Activated CD4-positive, alpha-beta T cell treated with anti-CD3 and anti-CD28 coated beads, Interleukin-2, amount 10 ng/mL, durations not matched to agents 24 days and 14 days (primary cell): ENCODE measurements at regions not wholly inside any gene's neighbourhood (a gene's known extent, or its start where the extent isn't known, plus 50 kb on each side); places are given as distances from the start of the nearest gene placed in this dataset.
A peak's percentile ranks its signal among the peaks of the same experiment; 100 is the strongest.
"Not testable (repeated sequence)": the region's sequence is repeated elsewhere in the genome, so short reads cannot be mapped to it uniquely, and the experiment has no call there.

Source experiments
- DNase-seq: peaks from one replicate; pipeline ENCODE4 v3.0.0; 2022
- H3K27ac Mint-ChIP-seq: one replicate; pipeline ENCODE4 v1.8.0; 2022; ENCODE audit warnings: mild to moderate bottlenecking, mixed read lengths
- H3K27me3 Mint-ChIP-seq: one replicate; pipeline ENCODE4 v1.8.0; 2022; ENCODE audit warnings: mixed read lengths
- H3K36me3 Mint-ChIP-seq: one replicate; pipeline ENCODE4 v1.8.0; 2022; ENCODE audit warnings: low read depth, mild to moderate bottlenecking, mixed read lengths
- H3K4me1 Mint-ChIP-seq: one replicate; pipeline ENCODE4 v1.8.0; 2021; ENCODE audit warnings: mixed read lengths
- H3K4me3 Mint-ChIP-seq: one replicate; pipeline ENCODE4 v1.8.0; 2022; ENCODE audit warnings: mild to moderate bottlenecking, moderate library complexity, mixed read lengths
- H3K9me3 Mint-ChIP-seq: one replicate; pipeline ENCODE4 v1.8.0; 2021; ENCODE audit warnings: mixed read lengths
- intact Hi-C: fragments of 100-400 bp; cut with micrococcal nuclease; formaldehyde crosslinking; loops from one replicate; pipeline ENCODE4 v1.15.1; 2023

- Mint-ChIP-seq H3K9me3 (no peaks in the 10 kb centered on the region), H3K4me3 (no peak overlapping the region), H3K27me3 (peaks cover 35% of the 10 kb centered on the region), H3K4me1 (no peaks in the 10 kb centered on the region), H3K36me3 (no peaks in the 10 kb centered on the region), H3K27ac (no peak overlapping the region)
- intact Hi-C loops = no loop called here
- no peak for DNase-seq
Measured at GRCh38 chr6:165844232-165844631, 181.2 kb upstream of the PDE10A start.

GRCh38 chr6:165843568-165844113, 180.6 kb upstream of the PDE10A start:
- H3K36me3 Mint-ChIP-seq = no peaks in the 10 kb centered on the region
- intact Hi-C loops = no loop called here
- H3K27ac Mint-ChIP-seq = no peak overlapping the region
- DNase-seq = no peak
- H3K4me1 Mint-ChIP-seq = no peaks in the 10 kb centered on the region
- peaks cover 34% of the 10 kb centered on the region for H3K27me3 Mint-ChIP-seq
- H3K4me3 Mint-ChIP-seq = no peak overlapping the region
- H3K9me3 Mint-ChIP-seq = no peaks in the 10 kb centered on the region

GRCh38 chr6:165843121-165843520, 180.1 kb upstream of the PDE10A start:
- Mint-ChIP-seq H3K9me3 (no peaks in the 10 kb centered on the region), H3K27me3 (peaks cover 36% of the 10 kb centered on the region), H3K4me3 (no peak overlapping the region), H3K4me1 (no peaks in the 10 kb centered on the region), H3K36me3 (no peaks in the 10 kb centered on the region), H3K27ac (no peak overlapping the region)
- no peak for DNase-seq
- intact Hi-C loops = no loop called here

GRCh38 chr6:165842281-165842936, 179.4 kb upstream of the PDE10A start:
- intact Hi-C loops = no loop called here
- Mint-ChIP-seq H3K27ac (no peak overlapping the region), H3K4me1 (no peaks in the 10 kb centered on the region), H3K9me3 (no peaks in the 10 kb centered on the region), H3K27me3 (peaks cover 34% of the 10 kb centered on the region), H3K4me3 (no peak overlapping the region), H3K36me3 (no peaks in the 10 kb centered on the region)
- DNase-seq = no peak

- Mint-ChIP-seq H3K36me3 (no peaks in the 10 kb centered on the region), H3K27ac (no peak overlapping the region), H3K27me3 (peaks cover 23% of the 10 kb centered on the region), H3K4me1 (no peaks in the 10 kb centered on the region), H3K4me3 (no peak overlapping the region), H3K9me3 (no peaks in the 10 kb centered on the region)
- DNase-seq = no peak
- intact Hi-C loops = no loop called here
Measured at GRCh38 chr6:165841153-165841558, 178.1 kb upstream of the PDE10A start.

- intact Hi-C loops = no loop called here
- no peaks in the 10 kb centered on the region for H3K9me3 Mint-ChIP-seq
- H3K4me3 Mint-ChIP-seq = no peak overlapping the region
- peaks cover 7% of the 10 kb centered on the region for H3K27me3 Mint-ChIP-seq
- no peaks in the 10 kb centered on the region for H3K4me1 Mint-ChIP-seq
- no peak overlapping the region for H3K27ac Mint-ChIP-seq
- DNase-seq = no peak
- H3K36me3 Mint-ChIP-seq = no peaks in the 10 kb centered on the region
Measured at GRCh38 chr6:165837948-165838745, 175.1 kb upstream of the PDE10A start.

GRCh38 chr6:165836648-165837047, 173.6 kb upstream of the PDE10A start:
- H3K4me3 Mint-ChIP-seq, intact Hi-C loops, H3K36me3 Mint-ChIP-seq, H3K27ac Mint-ChIP-seq, DNase-seq, H3K9me3 Mint-ChIP-seq, H3K4me1 Mint-ChIP-seq: not testable (repeated sequence)
- H3K27me3 Mint-ChIP-seq = peaks cover 11% of the 10 kb centered on the region

DNA sequence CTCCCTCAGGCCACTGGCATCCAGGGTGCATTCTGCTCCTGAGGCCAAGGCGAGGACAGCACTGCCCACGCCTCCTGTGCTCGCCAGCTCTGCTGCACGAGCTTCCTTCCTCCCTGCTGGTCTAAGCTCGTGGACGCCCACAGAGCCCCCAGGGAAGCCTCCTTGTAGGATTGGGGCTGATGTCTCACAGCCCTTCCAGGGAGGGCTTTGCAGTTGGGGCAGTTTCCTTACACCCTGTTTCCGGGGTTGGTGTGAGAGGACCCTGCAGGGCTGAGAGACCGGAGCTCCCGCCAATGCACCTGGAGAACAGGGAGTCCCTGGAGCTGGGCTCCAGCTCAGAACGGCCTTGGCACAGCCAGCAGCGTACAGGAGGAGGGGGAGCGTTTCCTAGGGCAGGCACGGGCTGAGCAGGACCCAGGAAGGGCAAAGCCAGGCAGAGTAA, 172.4 kb upstream of the PDE10A start:
- no peak for DNase-seq
- Mint-ChIP-seq H3K9me3 (no peaks in the 10 kb centered on the region), H3K4me1 (peaks cover 7% of the 10 kb centered on the region), H3K36me3 (no peaks in the 10 kb centered on the region), H3K4me3 (no peak overlapping the region), H3K27ac (no peak overlapping the region), H3K27me3 (peaks cover 13% of the 10 kb centered on the region)
- intact Hi-C loops = no loop called here

DNA sequence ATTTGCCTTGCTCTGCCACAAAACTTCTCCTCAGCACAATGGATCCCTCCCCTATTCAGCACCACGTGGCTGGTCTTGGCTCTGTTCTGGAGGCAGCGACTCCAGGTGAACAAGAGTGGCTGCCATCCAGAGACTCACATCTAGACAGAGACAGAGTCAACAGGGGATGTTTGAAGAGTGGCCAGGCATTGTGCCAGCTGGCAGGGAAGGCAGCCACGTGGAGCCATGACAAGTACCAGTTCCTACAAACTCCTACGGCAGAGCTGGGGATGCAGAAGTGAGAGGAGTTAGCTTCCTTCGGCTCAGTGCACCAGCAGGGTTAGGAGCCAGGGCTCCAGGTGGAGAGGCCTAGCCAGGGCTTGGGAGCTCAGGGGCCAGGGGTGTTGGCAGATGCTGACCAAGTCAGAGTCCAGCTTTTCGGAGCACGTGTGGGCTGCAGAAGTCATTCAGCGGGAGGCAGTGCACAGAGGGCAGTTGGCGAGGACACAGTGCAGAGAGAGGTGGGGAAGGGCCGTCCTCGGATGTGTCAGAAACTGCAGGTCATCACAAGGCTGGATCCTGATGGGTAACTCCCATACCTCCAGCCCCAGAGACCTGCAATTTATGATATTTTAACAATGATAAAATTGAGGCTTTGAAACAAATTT, 171.7 kb upstream of the PDE10A start:
- H3K4me1 Mint-ChIP-seq = peaks cover 7% of the 10 kb centered on the region
- H3K9me3 Mint-ChIP-seq = no peaks in the 10 kb centered on the region
- no peak for DNase-seq
- no peaks in the 10 kb centered on the region for H3K36me3 Mint-ChIP-seq
- peaks cover 13% of the 10 kb centered on the region for H3K27me3 Mint-ChIP-seq
- H3K4me3 Mint-ChIP-seq = no peak overlapping the region
- no peak overlapping the region for H3K27ac Mint-ChIP-seq
- intact Hi-C loops = no loop called here

GRCh38 chr6:165833355-165833754, 170.3 kb upstream of the PDE10A start:
- H3K4me3 Mint-ChIP-seq = no peak overlapping the region
- no peaks in the 10 kb centered on the region for H3K9me3 Mint-ChIP-seq
- no peak for DNase-seq
- H3K27ac Mint-ChIP-seq = no peak overlapping the region
- peaks cover 10% of the 10 kb centered on the region for H3K27me3 Mint-ChIP-seq
- no peaks in the 10 kb centered on the region for H3K36me3 Mint-ChIP-seq
- H3K4me1 Mint-ChIP-seq = peaks cover 7% of the 10 kb centered on the region
- intact Hi-C loops = no loop called here

DNA sequence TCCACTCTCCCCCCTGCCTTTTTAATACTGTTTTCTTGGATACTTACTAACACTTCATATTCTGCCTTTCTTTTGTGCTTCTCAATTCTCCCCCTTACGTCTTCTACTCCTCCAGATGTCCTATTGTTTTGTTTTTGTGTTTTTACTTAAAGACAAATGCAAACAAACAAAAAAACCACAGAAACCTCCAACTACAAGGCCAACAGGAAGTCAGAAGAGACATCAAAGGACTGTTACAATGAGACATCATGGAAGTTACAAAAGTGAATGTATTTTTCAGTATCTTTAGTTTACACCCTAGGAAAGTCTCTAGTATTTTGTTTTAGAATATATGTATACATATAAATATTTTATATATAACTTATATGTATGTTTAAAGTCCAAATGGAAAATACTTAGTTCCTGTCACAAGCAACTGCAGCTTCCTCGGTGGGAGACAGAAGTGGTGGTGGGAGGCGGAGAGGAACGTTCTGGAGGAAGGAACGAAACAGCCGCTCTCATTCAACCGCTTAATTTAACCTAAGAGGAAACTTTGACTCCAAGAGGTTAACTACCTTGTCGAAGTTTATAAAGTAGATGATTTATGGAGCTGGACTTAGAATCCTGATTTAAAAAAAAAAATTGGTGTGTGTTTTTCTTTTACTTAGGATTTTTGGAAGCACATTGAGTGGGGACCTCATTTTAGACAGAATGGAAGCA, 168.9 kb upstream of the PDE10A start:
- intact Hi-C loops = no loop called here
- Mint-ChIP-seq H3K27me3 (peaks cover 10% of the 10 kb centered on the region), H3K36me3 (no peaks in the 10 kb centered on the region), H3K27ac (no peak overlapping the region), H3K4me1 (peaks cover 7% of the 10 kb centered on the region), H3K4me3 (peak overlapping the region; percentile 34), H3K9me3 (no peaks in the 10 kb centered on the region)
- DNase-seq = no peak

- no peaks in the 10 kb centered on the region for H3K9me3 Mint-ChIP-seq
- H3K4me3 Mint-ChIP-seq = no peak overlapping the region
- no peak for DNase-seq
- H3K4me1 Mint-ChIP-seq = peaks cover 7% of the 10 kb centered on the region
- no peak overlapping the region for H3K27ac Mint-ChIP-seq
- intact Hi-C loops = no loop called here
- no peaks in the 10 kb centered on the region for H3K36me3 Mint-ChIP-seq
- H3K27me3 Mint-ChIP-seq = peaks cover 10% of the 10 kb centered on the region
Measured at GRCh38 chr6:165830761-165831160, 167.7 kb upstream of the PDE10A start.

GRCh38 chr6:165829376-165829775, 166.3 kb upstream of the PDE10A start:
- Mint-ChIP-seq H3K27me3 (peaks cover 8% of the 10 kb centered on the region), H3K4me3 (no peak overlapping the region), H3K4me1 (peaks cover 7% of the 10 kb centered on the region), H3K36me3 (no peaks in the 10 kb centered on the region), H3K27ac (no peak overlapping the region), H3K9me3 (no peaks in the 10 kb centered on the region)
- intact Hi-C loops = no loop called here
- DNase-seq = no peak

DNA sequence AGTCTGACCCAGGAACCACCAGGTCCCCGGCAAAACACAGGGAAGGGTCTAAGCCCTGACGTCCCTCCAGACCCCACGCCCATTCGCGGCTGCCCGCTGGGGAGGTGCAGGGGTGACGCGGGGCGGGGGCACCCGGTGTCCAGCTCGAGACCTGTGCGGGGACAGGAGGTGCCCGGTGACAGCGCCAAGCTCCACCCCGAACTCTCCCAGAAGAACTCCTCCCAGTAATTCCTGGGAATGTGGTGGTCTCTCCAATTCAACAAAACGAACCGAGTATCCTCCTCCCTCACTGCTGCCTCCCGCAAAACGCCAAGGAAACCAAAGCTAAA, 164.1 kb upstream of the PDE10A start:
- Mint-ChIP-seq H3K4me1 (peaks cover 3% of the 10 kb centered on the region), H3K4me3 (no peak overlapping the region), H3K27me3 (peaks cover 4% of the 10 kb centered on the region), H3K9me3 (no peaks in the 10 kb centered on the region), H3K36me3 (no peaks in the 10 kb centered on the region), H3K27ac (no peak overlapping the region)
- intact Hi-C loops = no loop called here
- DNase-seq = no peak
